ENCODE measurements at regions not wholly inside any gene's neighbourhood (a gene's known extent, or its start where the extent isn't known, plus 50 kb on each side); places are given as distances from the start of the nearest gene placed in this dataset.

GRCh38 chr4:16310606-16311005 is 84.3 kb upstream of the TAPT1 start:
- DNase-seq (ENCODE audit: low read depth): no peak
- H3K4me3 ChIP-seq (ENCODE audit: control insufficient read depth, low read depth, low read length): no peak overlapping the region
- no peak for TF ChIP-seq CTCF (conservative IDR thresholded peaks at IDR 0.05; ENCODE audit: control insufficient read depth, insufficient read depth, low read depth, low read length)

- no peak for DNase-seq (ENCODE audit: low read depth)
- TF ChIP-seq CTCF (conservative IDR thresholded peaks at IDR 0.05; ENCODE audit: control insufficient read depth, insufficient read depth, low read depth, low read length): no peak
- H3K4me3 ChIP-seq (ENCODE audit: control insufficient read depth, low read depth, low read length): no peak overlapping the region
Measured at GRCh38 chr4:16302648-16303047, 76.4 kb upstream of the TAPT1 start.

- H3K4me3 ChIP-seq (ENCODE audit: control insufficient read depth, low read depth, low read length): no peak overlapping the region
- no peak for DNase-seq (ENCODE audit: low read depth)
- TF ChIP-seq CTCF (conservative IDR thresholded peaks at IDR 0.05; ENCODE audit: control insufficient read depth, insufficient read depth, low read depth, low read length): no peak
Measured at GRCh38 chr4:16297003-16297402, 70.7 kb upstream of the TAPT1 start.

- no peak for TF ChIP-seq CTCF (conservative IDR thresholded peaks at IDR 0.05; ENCODE audit: control insufficient read depth, insufficient read depth, low read depth, low read length)
- no peak overlapping the region for H3K4me3 ChIP-seq (ENCODE audit: control insufficient read depth, low read depth, low read length)
- DNase-seq (ENCODE audit: low read depth): peak; percentile 75
Measured at GRCh38 chr4:16294455-16294854, 68.2 kb upstream of the TAPT1 start.

GRCh38 chr4:16293210-16293838 is 67.1 kb upstream of the TAPT1 start:
- DNase-seq (ENCODE audit: low read depth): no peak
- no peak overlapping the region for H3K4me3 ChIP-seq (ENCODE audit: control insufficient read depth, low read depth, low read length)
- no peak for TF ChIP-seq CTCF (conservative IDR thresholded peaks at IDR 0.05; ENCODE audit: control insufficient read depth, insufficient read depth, low read depth, low read length)

GRCh38 chr4:16292585-16292984 is 66.3 kb upstream of the TAPT1 start:
- TF ChIP-seq CTCF (conservative IDR thresholded peaks at IDR 0.05; ENCODE audit: control insufficient read depth, insufficient read depth, low read depth, low read length): no peak
- no peak for DNase-seq (ENCODE audit: low read depth)
- H3K4me3 ChIP-seq (ENCODE audit: control insufficient read depth, low read depth, low read length): no peak overlapping the region

Measured in fibroblast of mammary gland (primary cell).